ENCODE measurements at regions not wholly inside any gene's neighbourhood (a gene's known extent, or its start where the extent isn't known, plus 50 kb on each side); places are given as distances from the start of the nearest gene placed in this dataset.
"Not testable (repeated sequence)": the region's sequence is repeated elsewhere in the genome, so short reads cannot be mapped to it uniquely, and the experiment has no call there.

- intact Hi-C loops (cut with DNase I), result no loop called here
Observed at GRCh38 chrX:142428916-142429315, 223.8 kb upstream of the MAGEC2 start.

GRCh38 chrX:142390998-142391397 is 185.9 kb upstream of the MAGEC2 start:
- H3K27ac ChIP-seq; ATAC-seq; DNase-seq; H3K4me3 ChIP-seq; H3K27me3 ChIP-seq (ENCODE audit: low read depth); H3K36me3 ChIP-seq; intact Hi-C loops (cut with DNase I); H3K9me3 ChIP-seq; H3K4me1 ChIP-seq: not testable (repeated sequence)

More at GRCh38 chrX:142428916-142429315, 223.8 kb upstream of the MAGEC2 start:
- Histone ChIP-seq H3K36me3 (no peaks in the 10 kb centered on the region), H3K9me3 (no peaks in the 10 kb centered on the region), H3K27ac (no peak overlapping the region), H3K27me3 (ENCODE audit: low read depth) (no peaks in the 10 kb centered on the region), H3K4me1 (no peaks in the 10 kb centered on the region), H3K4me3 (no peak overlapping the region)
- no peak for TF ChIP-seq CTCF (IDR thresholded peaks at IDR 0.05)
- DNase-seq (no peak), ATAC-seq (peak in 1 of 2 donors; percentile 47)

GRCh38 chrX:142363501-142363900 is 158.4 kb upstream of the MAGEC2 start:
- DNase-seq (no peak), ATAC-seq (no peak)
- Histone ChIP-seq H3K27ac (no peak overlapping the region), H3K9me3 (no peaks in the 10 kb centered on the region), H3K4me1 (no peaks in the 10 kb centered on the region), H3K4me3 (no peak overlapping the region), H3K36me3 (no peaks in the 10 kb centered on the region), H3K27me3 (ENCODE audit: low read depth) (no peaks in the 10 kb centered on the region)
- intact Hi-C loops (cut with DNase I), result no loop called here
- no peak for TF ChIP-seq CTCF (IDR thresholded peaks at IDR 0.05)

- no peak overlapping the region for H3K27ac ChIP-seq
- no peak overlapping the region for H3K4me3 ChIP-seq
- no peak for ATAC-seq
- intact Hi-C loops (cut with DNase I), result no loop called here
- H3K9me3 ChIP-seq, result no peaks in the 10 kb centered on the region
- TF ChIP-seq CTCF (IDR thresholded peaks at IDR 0.05), result no peak
- DNase-seq, result no peak
- no peaks in the 10 kb centered on the region for H3K36me3 ChIP-seq
- H3K4me1 ChIP-seq, result no peaks in the 10 kb centered on the region
- no peaks in the 10 kb centered on the region for H3K27me3 ChIP-seq (ENCODE audit: low read depth)
Observed at GRCh38 chrX:142359331-142359730, 154.2 kb upstream of the MAGEC2 start.

- Histone ChIP-seq H3K27me3 (ENCODE audit: low read depth) (no peaks in the 10 kb centered on the region), H3K9me3 (no peaks in the 10 kb centered on the region), H3K27ac (no peak overlapping the region), H3K36me3 (no peaks in the 10 kb centered on the region), H3K4me1 (no peaks in the 10 kb centered on the region), H3K4me3 (no peak overlapping the region)
- no peak for TF ChIP-seq CTCF (IDR thresholded peaks at IDR 0.05)
- no peak for DNase-seq
- no peak for ATAC-seq
- intact Hi-C loops (cut with DNase I), result no loop called here
Observed at GRCh38 chrX:142327182-142327581, 122.1 kb upstream of the MAGEC2 start.

GRCh38 chrX:142312591-142312990 is 107.5 kb upstream of the MAGEC2 start:
- H3K36me3 ChIP-seq, result no peaks in the 10 kb centered on the region
- ATAC-seq, result no peak
- H3K27me3 ChIP-seq (ENCODE audit: low read depth), result no peaks in the 10 kb centered on the region
- no peak for DNase-seq
- intact Hi-C loops (cut with DNase I), result no loop called here
- H3K4me1 ChIP-seq, result no peaks in the 10 kb centered on the region
- TF ChIP-seq CTCF (IDR thresholded peaks at IDR 0.05), result no peak
- H3K9me3 ChIP-seq, result no peaks in the 10 kb centered on the region
- H3K27ac ChIP-seq, result no peak overlapping the region
- H3K4me3 ChIP-seq, result no peak overlapping the region
